GM08714 (cell line): ENCODE measurements at regions not wholly inside any gene's neighbourhood (a gene's known extent, or its start where the extent isn't known, plus 50 kb on each side); places are given as distances from the start of the nearest gene placed in this dataset.

Experiments
- H3K4me3 ChIP-seq: fragments of 200-500 bp; sonication (Bioruptor generic); 2 replicates; pipeline ENCODE4 v1.5.1; 2014; ENCODE audit warnings: mild to moderate bottlenecking, low read length, inconsistent platforms
- ZNF274 ChIP-seq: IDR thresholded peaks from 2 replicates; pipeline ENCODE4 v1.6.1; 2012; ENCODE audit warnings: mild to moderate bottlenecking, low read depth, low read length

- no peak overlapping the region for H3K4me3 ChIP-seq
- no peak for TF ChIP-seq ZNF274
Observed at GRCh38 chr17:72407336-72407909, 286.6 kb downstream of the SOX9 start.

GRCh38 chr17:72407931-72408330 lies 287.1 kb downstream of the SOX9 start:
- H3K4me3 ChIP-seq, result no peak overlapping the region
- no peak for TF ChIP-seq ZNF274

GRCh38 chr17:72408641-72409040 lies 287.8 kb downstream of the SOX9 start:
- no peak for TF ChIP-seq ZNF274
- no peak overlapping the region for H3K4me3 ChIP-seq

- no peak overlapping the region for H3K4me3 ChIP-seq
- no peak for TF ChIP-seq ZNF274
Observed at GRCh38 chr17:72409405-72410002, 288.7 kb downstream of the SOX9 start.

- no peak for TF ChIP-seq ZNF274
- H3K4me3 ChIP-seq, result no peak overlapping the region
Observed at GRCh38 chr17:72411124-72411563, 290.3 kb downstream of the SOX9 start.

GRCh38 chr17:72412650-72413076 lies 291.8 kb downstream of the SOX9 start:
- no peak overlapping the region for H3K4me3 ChIP-seq
- TF ChIP-seq ZNF274, result no peak

GRCh38 chr17:72413077-72414031 lies 292.5 kb downstream of the SOX9 start:
- H3K4me3 ChIP-seq, result no peak overlapping the region
- TF ChIP-seq ZNF274, result no peak

- no peak overlapping the region for H3K4me3 ChIP-seq
- no peak for TF ChIP-seq ZNF274
Observed at GRCh38 chr17:72414032-72414396, 293.2 kb downstream of the SOX9 start.

- no peak overlapping the region for H3K4me3 ChIP-seq
- no peak for TF ChIP-seq ZNF274
Observed at GRCh38 chr17:72414967-72415853, 294.4 kb downstream of the SOX9 start.

GRCh38 chr17:72416054-72416675 lies 295.3 kb downstream of the SOX9 start:
- H3K4me3 ChIP-seq, result no peak overlapping the region
- TF ChIP-seq ZNF274, result no peak

GRCh38 chr17:72416905-72417304 lies 296.1 kb downstream of the SOX9 start:
- H3K4me3 ChIP-seq, result no peak overlapping the region
- TF ChIP-seq ZNF274, result no peak

GRCh38 chr17:72417627-72418026 lies 296.8 kb downstream of the SOX9 start:
- no peak for TF ChIP-seq ZNF274
- H3K4me3 ChIP-seq, result no peak overlapping the region
